ENCODE measurements at regions not wholly inside any gene's neighbourhood (a gene's known extent, or its start where the extent isn't known, plus 50 kb on each side); places are given as distances from the start of the nearest gene placed in this dataset.

DNA sequence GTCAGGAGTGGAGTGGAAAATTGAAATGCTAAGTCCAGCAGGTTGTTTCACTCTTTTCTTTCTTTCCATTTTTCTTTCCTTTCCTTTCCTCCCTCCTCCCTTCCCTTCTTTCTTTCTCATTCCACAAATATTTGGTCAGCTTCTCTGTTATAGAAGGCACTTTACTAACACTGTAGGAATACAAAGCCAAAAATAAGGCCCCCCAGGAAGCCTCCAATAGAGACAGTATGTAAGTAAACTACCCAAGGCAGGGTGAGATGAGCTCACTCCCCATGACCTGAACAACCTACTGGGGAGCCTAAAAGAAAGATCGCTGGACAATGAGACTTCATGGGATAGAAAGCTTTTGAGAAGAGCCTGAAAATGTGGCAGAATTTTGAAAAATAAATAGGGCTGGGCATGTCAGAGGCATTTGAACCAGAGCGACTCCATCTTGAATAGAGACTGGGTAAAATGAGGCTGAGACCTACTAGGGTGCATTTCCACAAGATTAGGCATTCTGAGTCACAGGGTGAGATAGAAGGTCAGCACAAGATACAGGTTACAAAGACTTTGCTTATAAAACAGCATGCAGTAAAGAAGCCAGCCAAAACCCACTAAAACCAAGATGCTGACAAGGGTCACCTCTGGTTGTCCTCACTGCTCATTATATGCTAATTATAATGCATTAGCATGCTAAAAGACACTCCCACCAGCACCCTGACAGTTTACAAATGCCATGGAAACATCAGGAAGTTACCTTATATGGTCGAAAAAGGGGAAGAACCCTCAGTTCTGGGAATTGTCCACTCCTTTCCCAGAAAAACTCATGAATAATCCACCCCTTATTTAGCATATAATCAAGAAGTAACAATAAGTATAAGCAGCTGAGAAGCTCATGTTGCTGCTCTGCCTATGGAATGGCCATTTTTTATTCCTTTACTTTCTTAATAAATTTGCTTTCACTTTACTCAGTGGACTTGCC is 158.9 kb upstream of the EGFLAM start:
- no peak for DNase-seq

DNA sequence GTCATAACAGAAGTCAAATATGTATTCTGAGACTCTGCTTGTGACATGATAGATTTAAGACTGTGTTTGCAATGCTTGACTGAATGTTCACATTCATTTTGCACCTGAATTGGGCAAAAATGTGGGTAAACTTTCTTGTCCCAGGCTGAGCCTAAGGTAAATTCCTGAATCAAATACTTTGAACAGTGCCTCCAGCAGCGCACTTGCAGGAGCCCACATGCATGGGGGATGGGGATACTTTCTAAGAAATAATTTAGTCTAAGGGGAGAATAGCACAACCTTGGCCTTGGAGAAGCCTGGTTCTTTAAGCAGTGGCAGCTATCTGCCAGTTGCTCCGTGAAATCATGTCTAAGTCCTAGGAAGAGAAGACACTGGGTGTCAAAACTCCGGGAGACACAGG is 163.5 kb upstream of the EGFLAM start:
- DNase-seq = no peak

DNA sequence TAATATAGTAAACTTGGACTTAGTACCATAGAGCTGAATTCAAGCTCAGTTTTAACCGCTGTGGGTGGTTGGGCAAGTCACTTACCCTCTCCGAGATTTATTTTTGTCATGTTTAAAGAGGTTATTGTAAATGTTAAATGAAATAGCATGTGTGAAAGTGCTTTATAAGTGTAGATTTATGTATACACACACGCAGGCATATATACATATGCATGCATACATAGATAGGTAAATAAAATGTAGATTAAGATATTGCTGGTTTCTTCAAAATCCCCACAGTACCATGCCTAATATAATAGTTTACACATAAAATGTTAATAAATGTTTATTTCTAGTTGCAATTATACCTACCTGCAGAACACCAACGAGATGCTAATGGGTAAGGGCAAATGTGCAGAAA is 164.5 kb upstream of the EGFLAM start:
- no peak for DNase-seq

DNA sequence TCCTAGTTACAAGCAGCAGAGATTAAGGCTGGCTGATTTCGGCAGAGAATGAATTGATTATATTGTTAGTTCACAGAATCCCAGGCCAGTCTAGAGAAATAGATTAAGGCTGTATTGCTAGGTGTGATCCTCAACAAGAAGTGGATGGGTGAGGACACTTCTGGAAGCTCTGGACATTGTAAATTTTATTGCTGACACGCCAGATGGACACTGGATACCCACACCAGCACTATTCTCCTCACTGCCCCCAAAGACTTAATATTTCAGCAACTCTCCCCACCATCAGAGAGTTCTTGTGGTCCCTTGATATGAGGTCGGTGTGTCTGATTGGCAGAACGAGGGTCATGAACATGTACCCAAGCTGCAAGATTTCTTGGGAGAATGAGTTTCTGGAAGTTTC is 171.6 kb upstream of the EGFLAM start:
- no peak for DNase-seq

DNA sequence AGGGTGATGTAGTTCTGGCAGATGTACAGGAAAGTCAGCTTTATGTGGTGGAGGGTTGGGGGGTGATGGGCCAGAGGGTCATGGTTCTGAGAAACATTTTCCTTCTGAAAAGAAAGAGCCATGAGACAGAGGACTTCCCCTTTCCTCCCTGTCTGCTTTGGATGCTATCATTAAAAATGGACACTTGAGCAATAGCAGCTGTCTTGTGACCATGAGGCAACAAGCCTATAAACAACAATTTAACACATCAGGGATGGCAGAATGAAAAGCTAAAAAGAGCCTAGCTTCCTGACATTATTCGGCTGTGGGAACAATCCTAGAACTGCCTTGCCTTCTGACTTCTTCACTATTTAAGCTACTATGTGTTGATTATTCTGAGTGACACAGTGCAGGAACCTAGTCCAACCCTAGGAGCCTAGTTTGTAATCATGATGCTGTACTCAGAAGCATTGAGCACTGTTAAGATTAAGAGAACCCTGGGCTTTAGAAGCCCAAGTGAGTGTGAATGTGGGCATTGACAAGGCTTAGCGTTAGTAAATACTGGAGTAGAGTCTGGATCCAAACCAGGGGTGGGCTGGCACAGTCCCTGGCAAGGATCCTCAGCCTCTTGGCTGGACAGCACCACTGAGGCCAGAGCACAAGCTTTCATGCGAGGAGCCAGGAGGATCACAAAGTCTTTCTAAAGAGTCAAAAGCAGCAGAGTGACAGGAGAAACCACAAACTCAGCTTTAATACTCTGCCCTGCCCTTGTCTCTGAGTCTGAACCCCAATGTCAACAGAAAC is 178.5 kb upstream of the EGFLAM start:
- peak in 2 of 51 donors; percentile 5 to 9 for DNase-seq

DNA sequence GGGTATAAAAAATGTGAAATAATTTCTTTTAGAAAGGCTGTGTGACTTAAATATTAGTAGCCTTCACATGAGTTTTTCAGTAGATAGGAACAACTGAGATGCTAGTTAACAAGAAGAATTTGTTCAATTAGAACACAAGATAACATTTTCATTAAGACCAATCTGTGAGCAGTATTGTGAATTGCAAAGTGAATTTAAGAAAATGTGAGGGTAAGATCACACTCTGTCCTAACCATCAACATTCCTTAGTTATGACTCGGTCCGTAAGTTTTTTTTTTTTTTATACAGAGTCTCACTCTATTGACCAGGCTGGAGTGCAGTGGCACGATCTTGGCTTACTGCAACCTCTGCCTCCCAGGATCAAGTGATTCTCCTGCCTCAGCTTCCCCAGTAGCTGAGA is 180.2 kb upstream of the EGFLAM start:
- no peak for DNase-seq

DNA sequence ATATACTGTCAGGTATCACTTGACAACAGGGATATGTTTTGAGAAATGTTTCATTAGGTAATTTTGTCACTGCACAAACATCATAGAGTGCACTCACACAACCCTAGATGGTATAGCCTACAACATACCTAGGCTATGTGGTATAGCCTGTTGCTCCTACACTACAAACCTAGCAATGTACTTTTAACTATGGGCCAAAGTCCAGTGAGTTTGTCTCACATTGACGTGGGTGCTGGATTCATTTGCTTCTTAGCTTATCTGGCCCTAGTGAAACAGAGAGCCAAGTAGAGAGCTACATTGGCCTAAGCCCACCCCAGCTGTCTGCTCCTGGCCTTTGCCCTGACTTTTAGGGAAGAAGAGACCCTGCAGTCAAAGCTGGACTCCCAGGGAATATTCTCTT is 180.7 kb upstream of the EGFLAM start:
- no peak for DNase-seq

DNA sequence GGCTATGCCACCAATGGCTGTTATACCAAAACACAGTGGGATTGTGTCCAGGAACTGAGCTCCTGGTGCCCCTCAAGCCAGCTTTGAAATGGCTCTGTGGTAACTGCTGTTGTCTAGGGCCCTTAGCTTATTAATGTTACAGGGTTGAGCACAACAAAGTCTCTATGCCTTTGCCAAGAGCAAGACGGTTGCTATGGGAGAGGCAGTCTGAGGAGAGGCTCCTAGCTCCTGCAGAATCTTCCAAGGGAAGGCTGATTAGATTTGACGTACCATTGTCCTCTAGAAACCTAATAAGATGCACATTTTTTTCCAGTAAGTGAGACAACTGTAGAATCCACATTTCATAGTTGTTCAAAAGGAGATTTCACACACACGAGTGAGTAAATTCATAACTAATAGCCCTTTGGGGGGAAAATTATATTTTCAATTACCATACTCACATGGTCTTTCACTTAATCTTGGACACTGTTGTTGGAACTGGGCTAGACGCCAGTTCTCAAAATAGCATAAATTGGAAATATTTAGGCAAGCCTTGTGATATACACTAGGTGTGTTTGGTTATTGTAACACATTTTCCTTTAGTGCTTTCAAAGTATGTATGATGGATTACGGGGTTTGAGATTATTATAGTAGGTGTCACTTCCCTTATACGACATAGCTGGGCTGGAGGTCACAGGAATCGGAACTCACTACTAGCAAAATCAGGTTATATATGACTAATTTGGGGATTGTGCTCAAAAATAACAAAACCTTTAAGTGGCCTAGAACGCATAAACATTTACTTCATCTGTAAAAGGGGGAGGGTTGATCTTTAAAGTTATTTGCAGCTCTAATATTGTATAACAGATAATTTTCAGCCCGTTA is 186.3 kb upstream of the EGFLAM start:
- DNase-seq = no peak

DNA sequence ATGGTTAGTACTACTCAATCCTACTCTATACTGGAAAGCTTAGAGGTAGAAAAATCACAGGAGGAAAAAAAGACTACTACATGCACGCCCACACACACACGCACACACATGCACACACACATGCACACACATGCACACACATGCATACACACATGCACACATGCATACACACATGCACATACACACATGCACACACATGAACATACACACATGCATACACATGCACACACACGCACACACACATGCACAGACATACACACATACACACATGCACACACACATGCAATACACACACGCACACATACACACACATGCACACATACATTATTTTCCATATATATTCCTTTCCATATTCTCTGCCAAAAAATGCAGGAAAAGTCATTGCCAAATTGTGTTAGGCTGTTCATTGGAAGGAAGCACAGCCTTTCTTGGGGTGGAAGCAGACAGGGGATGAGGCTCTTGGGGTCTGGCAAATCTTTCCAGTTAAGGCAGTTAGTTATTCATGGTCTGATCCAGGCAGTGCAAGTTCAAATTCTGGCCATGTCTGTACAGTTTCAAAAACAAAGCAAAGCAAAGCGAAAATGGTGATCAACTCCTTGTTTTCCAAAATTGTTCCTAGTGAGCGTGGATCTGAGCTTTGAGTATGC is 187.9 kb upstream of the EGFLAM start:
- DNase-seq = no peak

DNA sequence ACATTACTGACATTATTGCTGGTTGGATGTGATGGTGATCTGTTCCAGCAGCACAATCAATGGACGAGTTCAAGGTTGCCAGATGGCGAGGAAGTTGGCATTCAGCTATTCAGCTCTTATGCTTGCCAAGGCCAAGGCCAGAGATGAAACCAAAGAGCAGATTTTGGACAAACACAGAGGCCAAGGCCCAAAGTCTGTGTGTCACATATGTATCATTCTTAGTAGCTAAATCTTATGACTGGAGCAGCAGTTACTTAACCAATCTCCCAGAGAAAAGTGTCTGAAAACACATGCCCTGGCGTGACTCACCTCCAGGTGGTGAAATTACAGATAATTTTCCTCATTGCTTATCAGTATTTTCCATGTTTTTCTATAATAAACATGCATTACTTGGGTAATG is 189.0 kb upstream of the EGFLAM start:
- no peak for DNase-seq

DNA sequence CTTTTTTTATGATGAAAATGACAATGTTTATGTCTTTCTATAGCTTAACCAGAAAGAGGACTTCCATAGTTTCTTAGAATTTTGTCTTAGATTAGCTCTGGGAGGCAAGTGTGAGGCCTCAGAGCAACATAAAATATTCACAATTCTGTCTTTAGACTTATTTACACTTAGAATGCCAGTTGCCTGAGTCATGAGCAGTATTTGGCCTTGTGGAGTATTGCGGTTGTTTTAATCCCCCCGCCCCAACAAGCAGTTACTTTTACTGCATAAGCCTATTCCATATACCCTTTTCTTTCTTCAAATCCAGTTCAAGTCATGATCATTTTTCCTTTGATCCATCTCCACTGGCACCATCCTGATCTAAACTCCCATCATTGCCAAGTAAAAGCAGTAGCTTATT is 198.0 kb upstream of the EGFLAM start:
- DNase-seq = no peak

DNA sequence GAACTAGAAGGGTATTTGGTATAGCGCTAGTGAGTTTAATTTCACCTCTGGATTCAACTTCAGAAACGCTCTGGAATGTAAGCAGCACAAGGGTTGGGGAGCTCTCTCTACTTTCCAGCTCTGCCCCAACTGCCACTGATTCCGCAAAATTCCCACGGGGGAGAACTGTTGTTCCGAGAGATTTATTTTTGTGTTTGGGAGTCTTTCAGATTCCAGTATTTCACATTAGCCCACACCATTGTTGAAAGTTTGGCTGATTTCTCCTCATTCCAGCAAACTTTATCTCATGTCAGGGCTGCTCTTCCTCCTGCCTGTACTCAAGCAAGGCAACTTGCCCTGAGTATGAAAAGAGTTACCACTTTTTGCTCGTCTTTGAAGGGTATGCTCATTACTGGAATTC is 198.5 kb upstream of the EGFLAM start:
- no peak for DNase-seq

DNA sequence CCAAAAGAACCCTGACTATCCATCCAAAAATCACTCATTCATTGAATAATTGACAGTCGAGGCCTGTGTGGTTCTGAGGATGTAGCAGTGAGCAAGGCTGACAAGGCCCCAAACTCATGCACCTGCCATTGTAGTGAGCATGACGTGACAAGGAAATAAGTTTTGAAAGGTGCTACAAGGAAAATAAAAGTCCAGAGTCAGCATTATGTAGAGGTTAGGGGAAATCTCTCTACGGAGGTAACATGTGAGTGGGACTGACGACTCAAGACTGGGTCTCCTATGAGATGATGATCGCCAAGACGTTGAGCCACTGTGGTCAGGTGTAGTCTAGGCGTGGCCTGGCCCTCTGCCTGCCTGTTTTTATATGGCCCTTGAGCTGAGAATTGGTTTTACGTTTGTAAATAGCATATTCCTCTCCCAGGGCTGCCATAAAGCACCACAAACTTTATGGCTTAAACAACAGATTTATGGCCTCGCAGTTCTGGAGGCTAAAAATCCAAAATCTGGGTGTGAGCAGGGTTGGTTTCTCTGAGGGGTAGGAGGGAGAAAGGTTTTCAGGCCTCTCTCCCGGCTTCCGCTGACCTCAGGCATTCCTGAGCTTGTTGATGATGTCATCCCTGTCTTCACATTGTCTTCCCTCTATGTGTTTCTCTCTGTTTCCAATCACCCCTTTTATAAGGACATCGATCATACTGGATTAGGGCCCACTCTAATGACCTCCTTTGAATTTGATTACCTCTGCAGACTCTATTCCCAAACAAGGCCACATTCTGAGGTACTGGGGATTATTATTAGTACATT is 206.4 kb upstream of the EGFLAM start:
- DNase-seq = no peak

DNA sequence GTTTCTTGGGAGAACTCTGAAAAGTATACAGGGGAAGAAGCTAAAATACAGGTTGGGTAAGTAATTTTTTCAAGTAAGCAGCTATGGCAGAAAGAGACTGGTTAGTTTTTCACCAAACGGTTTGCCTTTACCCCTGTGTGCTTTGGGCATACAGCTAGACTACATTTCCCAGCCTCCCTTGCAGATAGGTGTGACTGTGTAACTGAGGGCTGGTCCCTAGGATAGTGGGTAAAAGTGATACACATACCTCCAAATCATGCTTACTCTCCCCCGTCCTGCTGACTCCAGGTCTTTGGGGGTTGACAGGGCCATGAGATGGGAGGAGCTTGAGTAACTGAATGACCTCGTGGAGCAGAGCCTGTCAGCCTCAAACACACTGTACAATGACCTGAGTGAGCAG is 208.6 kb upstream of the GDNF start:
- DNase-seq = no peak

DNA sequence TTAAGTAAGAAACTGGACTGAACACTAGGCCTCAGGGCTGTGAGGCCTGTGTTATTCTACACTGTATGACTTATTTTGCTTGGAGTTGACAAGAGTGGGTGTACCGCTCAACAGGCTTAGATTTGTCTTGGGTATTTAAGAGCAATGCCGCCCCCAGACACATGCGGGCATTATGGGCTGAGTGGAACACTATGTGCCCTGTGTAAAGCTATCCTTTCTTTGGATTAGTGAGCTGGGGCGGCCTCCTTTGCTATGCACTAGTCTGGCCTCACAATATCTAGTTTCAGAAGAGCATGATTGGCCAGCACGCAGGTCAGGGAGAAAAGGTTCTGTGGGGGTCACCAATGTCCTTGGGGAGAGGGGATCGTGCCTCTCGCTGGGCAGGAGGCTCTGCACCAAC is 206.3 kb upstream of the GDNF start:
- DNase-seq = no peak

DNA sequence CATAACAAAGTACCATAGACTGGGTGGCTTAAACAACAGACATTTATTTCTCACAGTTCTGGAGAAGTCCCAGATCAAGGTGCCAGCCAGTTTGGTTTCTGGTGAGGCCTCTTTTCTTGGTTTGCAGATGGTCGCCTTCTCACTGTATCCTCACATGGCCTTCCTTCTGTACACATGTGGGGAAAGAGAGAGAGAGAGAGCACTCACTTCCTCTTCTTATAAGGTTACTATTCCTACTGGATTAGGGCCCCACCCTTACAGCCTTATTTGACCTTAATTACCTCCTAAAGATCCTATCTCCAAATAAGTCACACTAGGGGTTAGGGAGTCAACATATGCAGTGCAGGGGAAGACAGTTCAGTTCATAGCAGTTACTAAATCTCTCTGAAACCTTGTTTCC is 205.6 kb upstream of the GDNF start:
- DNase-seq = no peak

DNA sequence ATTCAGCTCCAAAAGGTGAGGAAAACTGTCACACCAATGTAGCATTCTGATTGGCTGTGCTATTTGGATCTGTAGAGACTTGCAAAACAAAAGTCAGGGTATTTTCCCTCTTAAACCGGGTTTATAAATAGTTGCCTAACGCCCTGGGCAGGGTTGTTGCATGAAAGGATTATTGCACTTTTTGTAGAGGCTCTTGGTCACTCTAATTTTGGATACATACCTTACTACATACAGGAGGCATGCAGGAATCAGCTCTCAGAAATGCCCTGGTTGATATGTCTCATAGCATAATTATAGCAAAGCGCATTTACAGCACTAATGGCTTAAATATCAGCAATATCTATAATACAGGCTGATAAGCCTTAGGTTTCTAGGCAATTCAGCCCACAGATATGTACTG is 200.0 kb upstream of the GDNF start:
- no peak for DNase-seq

DNA sequence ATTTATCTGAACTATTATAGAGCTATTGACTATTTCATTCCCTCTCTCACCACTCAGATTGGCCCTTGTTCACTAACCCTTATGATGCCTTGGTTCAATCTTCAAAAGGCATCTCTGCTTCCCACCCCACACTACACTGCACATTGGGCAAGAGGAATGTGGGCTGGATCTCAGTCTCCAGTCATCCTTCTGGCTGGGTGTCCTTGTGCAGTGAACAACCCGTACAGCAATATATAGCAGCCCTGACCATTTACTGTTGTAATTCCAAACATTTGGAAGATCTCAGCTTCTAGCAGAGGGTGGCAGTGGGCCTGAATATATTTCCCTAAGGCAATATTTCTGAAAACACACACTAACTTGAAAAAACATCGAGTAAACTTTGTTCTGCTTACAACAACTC is 199.2 kb upstream of the GDNF start:
- DNase-seq = no peak

DNA sequence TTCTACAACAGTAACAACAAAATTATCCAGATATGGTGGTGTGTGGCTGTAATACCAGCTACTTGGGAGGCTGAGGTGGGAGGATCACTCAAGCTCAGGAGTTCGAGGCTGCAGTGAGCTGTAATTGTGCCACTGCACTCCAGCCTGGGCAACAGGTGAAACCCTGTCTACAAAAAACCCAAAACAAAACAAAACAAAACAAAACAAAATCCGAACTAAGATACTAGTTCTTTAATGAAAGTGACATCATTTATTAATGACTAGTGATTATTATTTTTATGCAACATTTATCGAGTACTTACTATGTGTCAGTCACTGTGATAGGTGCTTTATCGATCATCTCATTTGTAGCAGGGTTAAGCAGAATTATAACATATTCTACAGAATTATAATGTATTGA is 196.9 kb upstream of the GDNF start:
- DNase-seq = no peak

DNA sequence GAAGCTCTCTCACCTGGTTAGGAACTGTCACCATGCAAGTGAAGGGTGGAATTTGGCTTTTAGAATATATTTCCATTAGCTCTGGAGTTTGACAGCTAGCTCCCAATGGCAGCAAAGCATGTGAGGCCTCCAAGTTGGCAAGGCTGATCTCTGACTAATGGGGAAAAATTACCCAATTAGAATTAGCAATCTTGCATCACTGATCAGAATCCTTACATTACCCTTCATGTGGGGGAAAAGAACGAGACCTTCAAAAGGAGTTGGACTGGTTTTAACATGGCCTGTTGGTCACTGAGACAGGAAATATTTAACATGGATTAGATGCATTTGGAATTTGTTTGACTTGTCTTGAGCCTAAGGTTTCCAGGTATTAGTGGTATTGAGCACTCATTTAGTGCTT is 192.3 kb upstream of the GDNF start:
- no peak for DNase-seq

DNA sequence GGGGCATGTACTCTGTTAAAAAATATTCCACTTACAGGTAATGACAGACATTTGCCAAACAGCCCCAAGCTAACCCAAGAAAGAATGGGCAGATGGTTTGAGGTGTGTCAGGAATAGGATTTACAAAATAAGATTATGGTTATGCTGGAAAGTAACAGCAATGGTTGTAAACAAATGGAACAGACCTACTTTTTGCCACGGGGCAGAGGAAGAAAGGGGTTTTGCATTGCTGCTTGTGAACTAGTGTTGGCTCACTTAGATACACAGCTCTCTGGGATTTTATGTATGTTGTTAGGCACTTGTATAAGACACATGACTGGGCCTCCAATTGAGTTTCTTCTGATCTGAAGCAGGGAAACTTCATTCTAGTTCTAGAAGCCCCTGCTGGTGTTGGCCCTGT is 191.5 kb upstream of the GDNF start:
- DNase-seq = no peak
